22Rv1 (cell line): ENCODE measurements at regions not wholly inside any gene's neighbourhood (a gene's known extent, or its start where the extent isn't known, plus 50 kb on each side); places are given as distances from the start of the nearest gene placed in this dataset.

Source experiments
- ZFX ChIP-seq: fragments of 450-650 bp; IDR thresholded peaks from 2 replicates; pipeline ENCODE4 v1.6.1; 2017; ENCODE audit warnings: antibody characterized with exemption, borderline replicate concordance
- TF ChIP-seq, protein P1 (sequence below): fragments of 450-650 bp; IDR thresholded peaks from 2 replicates; pipeline ENCODE4 v1.5.1; 2017; ENCODE audit warnings: mild to moderate bottlenecking

- TF ChIP-seq, protein P1, sequence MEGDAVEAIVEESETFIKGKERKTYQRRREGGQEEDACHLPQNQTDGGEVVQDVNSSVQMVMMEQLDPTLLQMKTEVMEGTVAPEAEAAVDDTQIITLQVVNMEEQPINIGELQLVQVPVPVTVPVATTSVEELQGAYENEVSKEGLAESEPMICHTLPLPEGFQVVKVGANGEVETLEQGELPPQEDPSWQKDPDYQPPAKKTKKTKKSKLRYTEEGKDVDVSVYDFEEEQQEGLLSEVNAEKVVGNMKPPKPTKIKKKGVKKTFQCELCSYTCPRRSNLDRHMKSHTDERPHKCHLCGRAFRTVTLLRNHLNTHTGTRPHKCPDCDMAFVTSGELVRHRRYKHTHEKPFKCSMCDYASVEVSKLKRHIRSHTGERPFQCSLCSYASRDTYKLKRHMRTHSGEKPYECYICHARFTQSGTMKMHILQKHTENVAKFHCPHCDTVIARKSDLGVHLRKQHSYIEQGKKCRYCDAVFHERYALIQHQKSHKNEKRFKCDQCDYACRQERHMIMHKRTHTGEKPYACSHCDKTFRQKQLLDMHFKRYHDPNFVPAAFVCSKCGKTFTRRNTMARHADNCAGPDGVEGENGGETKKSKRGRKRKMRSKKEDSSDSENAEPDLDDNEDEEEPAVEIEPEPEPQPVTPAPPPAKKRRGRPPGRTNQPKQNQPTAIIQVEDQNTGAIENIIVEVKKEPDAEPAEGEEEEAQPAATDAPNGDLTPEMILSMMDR = no peak
- TF ChIP-seq ZFX = no peak
Measured at GRCh38 chr4:187799735-187800134, 195.8 kb upstream of the ZFP42 start.
